NCI-H2196 (cell line): ENCODE measurements at regions not wholly inside any gene's neighbourhood (a gene's known extent, or its start where the extent isn't known, plus 50 kb on each side); places are given as distances from the start of the nearest gene placed in this dataset.
"Not testable (repeated sequence)": the region's sequence is repeated elsewhere in the genome, so short reads cannot be mapped to it uniquely, and the experiment has no call there.

Source experiments
- DNase-seq: peaks from one replicate; lab custom pipeline; 2025; ENCODE audit not compliant: unreplicated experiment; lab: John Stamatoyannopoulos, UW

DNA sequence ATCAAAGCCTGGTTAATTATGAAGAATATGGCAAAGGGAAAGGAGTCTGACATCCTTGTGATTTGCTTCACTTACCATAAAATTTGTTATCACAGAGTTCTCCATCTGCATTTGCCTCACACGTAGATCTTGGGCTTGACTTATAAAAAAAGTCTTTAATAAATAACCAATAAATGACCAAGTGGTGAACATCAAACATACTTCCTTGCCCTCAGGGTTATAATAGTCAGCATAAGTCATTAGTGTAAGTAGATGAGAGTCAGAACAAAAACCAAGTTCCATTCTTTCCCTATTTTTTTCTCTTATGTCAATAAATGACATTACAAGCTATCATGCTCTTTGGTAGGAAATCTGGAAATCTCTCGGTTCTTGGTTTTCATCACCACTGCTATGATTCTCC, 635.4 kb upstream of the ATXN7L3B start:
- DNase-seq = no peak

DNA sequence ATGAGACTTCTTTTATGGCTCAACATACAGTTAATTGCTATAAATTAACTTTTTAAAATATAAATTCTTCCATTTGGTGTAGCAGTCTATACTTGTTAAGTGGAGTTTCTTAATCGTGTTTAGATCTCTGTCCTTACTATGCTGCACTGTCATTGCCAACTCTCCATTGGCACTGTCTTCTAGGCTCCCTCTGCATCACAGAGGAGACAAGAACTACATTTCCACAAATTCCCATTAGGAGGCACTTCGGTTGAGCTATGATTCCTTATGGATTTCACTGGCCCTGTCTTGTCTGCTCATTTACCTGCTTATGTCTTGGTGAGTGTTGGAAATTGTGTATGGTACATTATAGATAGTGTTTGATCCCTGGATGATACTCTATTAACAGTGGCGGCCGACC, 630.9 kb upstream of the ATXN7L3B start:
- DNase-seq = no peak

DNA sequence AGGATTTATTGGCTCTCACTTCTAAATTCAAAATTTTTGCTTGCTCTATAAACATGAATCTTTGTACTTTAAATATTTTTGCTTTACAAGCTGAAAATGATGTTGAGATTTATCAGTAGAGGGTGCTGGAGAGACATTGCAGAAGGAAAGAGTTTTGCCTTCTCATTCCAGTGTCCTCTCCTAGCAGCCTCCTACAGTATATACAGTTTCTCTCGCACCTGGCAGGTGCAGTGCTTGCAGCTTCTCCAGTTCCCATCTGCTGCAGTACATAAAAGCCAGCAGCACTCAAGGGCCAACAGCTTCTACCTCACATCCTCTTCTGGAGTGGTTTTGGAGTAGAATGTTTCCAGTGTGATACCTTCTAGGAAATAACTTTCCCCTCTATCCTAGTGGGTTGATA, 601.8 kb upstream of the ATXN7L3B start:
- peak; percentile 13 for DNase-seq

DNA sequence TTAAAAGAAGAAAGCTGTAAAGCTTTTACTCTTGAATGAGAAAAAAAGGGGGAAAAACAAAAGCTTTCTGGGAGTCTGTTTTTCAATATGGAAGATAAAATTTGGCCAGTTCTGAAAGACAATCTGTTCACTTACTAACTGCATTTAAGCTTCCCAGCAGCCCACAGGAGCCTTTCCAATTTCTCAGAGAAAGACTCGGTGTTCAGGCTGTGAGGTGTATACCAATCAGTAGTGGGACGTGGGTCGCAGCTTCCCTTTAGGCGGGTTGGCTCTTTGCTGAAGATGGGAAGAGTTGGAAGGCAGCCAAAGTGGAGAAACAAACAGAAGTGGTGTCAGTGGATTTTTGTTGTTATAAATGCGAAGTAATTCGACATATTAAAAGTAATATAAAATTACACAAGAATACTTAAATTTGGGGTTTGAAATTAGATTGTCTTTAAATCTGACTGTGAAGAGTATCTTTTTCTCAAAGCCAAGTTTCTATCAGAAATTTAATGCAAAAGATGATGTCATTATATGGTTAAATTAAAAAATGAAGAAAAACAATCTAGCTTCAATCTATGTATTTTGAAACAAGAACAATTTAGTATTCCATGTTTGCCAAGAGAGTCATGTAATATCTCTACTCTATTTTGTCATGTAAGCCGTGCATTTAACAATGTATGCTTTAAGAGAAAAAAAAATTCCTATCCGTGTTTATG, 590.2 kb upstream of the ATXN7L3B start:
- no peak for DNase-seq

DNA sequence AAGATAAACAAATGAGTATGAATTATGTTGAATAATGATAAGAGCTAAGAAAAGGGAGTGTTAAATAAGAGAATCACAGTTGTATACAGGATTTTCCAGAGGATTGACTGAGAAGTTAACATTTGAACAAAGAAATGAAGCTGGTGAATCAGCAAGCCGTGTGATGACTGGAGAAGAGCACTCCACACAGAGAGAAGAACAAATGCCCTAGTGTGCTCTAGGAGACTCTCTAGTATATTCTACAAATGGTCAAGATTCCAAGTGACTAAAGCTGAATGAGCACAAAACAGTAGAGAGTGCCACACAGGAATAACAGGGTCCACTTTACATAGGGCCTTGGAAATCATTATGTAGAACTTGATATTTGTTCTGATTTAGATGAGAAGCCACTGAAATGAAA, 587.1 kb upstream of the ATXN7L3B start:
- DNase-seq = no peak

DNA sequence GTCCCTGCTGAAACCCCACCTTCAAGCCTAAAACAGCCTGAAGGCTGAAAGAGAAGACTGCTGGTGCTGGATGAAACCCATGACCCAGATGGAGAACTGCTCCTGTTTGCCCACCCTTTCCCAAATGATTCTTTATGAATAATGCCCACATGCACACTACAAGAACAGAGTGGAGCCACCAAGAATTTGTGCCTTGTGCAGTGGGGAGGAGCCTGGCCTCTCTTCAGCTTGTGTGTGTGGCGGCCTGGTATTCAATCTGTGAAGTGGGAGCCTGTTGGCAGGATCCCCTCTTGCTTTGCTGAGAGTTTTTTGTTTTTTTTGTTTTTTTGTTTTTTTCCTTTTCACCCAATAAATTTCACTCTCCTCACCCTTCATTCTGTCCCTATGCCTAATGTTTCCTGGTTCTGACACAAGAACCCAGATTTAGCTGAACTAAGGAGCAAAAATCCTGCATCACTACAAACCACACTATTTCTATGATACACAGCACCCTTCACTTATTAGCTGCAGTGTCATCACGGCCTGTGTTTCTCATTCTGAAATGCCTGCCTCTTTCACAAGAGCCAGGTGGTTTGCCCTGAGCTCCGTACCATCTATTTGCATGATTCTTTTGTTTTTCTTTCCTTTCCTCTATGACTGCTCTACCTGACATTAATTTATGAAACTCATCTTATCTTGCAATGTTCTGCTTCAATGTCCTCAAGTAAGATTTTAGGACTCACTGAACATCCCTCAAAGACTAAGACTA, 585.5 kb upstream of the ATXN7L3B start:
- no peak for DNase-seq

DNA sequence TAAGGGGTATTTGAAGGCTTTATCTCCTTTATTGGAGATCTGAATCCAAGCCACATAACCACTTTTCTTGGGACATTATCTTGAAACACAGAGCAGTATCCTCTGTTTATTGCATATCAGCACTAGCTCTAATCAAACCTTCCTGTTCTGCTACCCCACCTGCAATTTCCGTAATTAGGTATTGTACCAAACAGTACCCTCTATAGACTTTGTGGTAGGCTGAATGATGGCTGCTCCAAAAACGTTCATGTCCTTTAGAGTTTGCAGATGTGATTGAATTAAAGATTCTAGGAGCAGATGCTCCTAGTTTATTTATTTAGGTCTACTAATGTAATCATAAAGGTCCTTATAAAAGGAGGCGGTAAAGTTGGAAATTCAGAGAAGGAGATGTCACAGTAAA, 573.0 kb upstream of the ATXN7L3B start:
- DNase-seq = no peak

DNA sequence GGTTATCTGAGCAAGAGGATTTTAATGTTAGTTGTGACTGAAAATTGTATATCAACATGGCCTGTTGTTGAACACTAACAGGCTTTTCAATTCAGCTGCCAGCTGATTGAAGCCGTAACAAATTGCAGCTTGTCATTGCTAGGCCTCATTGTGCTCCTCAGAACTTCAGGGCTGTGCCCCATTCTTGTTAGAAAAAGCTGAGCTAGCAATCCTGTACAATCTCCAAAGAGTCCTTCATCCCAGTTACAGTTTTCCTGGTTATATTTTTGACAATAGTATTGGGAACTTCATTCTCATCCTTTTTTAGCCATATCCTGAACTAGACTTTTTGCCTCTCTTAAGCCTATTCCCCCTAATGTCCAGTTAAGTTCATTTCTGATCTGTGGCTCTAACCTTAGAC, 564.1 kb upstream of the ATXN7L3B start:
- DNase-seq = no peak

DNA sequence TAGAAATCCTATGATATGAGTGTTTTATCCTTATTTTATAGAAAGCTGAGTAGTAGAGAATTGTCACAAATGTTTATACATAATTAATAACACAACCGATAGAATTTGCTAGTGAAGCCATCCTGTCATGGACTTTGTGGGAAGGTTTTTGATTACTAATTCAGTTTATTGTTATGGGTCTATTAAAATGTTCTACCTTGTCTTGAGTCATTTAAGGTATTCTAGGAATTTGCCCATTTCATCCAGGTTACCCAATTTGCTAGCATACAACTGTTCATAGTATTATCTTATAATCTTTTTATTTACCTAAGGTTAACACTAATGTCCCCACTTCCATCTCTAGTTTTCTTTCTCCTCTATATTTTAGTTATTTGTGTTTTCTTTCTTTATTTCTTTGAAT, 553.1 kb upstream of the ATXN7L3B start:
- no peak for DNase-seq

DNA sequence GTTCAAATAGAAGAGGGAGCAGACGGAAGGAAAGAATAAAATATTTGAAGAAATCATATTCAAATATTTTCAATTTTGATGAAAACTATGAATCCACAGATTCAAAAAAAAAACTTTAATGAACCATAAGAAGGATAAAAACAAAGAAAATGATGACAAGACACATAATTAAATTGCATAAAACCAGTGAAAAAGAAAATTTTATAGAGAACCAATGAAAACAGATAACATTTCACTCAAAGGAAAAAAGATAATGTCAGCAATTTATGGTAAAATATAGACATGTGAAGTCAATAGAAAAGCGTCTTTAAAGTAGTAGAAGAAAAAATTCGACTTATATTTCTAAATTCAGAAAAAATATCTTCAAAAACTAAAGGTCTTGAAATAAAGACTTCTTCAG, 546.5 kb upstream of the ATXN7L3B start:
- no peak for DNase-seq

DNA sequence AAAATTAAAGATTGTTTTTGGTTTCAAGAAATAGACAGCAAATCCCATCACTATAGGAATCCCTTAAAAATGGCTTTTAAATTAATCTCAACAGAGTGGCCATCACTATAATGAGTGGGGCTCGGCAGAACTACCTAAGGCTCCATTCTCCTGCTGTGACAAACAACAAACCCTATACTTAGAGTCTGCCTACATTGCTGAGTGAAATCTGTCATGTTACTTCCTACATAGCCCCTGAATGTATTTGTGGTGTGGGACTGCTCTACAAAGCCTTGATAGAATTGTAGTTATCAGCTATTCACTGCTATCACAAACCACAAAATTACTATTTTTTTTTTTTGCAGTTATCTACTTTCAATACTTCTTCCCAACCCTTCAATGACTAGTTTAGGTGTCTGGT, 538.7 kb upstream of the ATXN7L3B start:
- no peak for DNase-seq

DNA sequence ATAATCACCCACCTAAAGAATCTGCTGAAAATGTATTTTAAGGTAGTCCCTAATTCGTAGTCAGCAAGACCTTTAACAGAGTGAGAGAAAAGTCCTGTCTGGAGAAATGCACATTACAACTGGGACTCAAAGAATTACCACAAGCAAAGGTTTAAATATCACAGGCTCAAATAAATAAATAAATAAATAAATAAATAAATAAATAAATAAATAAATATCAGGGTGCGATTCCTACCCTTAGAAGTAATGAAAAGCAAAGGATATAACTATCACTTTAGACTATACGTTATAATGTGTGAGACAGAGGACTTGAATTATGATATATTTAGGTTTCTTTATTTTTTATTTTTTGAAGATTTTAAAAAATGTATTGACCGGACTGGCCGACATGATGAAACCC, 522.5 kb upstream of the ATXN7L3B start:
- DNase-seq = no peak

DNA sequence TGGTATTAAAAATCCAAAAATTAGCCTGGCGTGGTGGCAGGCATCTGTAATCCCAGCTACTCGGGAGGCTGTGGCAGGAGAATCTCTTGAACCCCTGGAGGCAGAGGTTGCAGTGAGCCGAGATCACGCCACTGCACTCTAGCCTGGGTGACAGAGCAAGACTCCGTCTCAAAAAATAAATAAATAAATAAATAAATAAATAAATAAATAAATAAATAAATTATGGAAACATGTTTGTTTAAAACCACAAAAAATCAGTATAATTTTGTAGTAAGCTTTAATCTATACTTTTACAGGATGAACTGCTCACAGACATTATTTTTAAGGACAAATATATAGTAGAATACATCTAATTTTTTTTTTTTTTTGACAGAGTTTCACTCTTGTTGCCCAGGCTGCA, 521.3 kb upstream of the ATXN7L3B start:
- DNase-seq = not testable (repeated sequence)

DNA sequence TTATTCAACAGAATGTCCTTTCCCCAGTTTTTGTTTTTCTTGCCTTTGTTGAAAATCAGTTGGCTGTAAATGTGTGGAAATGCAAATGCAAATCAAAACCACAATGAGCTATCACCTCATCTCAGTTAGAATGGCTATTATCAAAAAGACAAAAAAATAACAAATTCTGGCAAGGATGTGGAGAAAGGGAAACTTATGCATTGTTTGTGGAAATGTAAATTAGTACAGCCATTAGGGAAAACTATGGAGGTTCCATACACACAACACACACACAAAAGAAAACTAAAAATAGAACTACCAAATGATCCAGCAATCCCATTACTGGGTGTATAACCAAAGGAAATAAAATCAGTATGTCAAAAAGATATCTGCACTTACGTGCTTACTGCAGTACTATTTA, 518.8 kb upstream of the ATXN7L3B start:
- DNase-seq = no peak

DNA sequence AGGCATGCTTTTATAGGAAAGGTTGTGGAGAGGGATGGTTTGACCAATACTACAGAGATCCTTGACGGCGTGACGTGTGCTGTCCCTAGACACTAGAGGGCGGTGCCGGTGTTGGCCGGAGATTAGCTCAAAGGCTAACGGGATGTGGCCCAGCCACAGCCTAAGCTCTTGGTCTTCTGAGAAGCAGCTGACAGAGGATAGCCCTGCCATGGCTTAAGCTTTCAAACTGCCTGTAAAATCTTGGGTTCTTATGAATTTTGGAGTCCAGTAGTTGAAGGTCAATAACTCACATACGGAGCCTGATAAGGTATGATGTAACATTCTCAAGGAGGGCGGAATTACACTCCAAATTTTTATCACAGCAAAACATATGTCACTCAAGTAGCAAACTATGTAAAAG, 515.7 kb upstream of the ATXN7L3B start:
- peak; percentile 30 for DNase-seq

DNA sequence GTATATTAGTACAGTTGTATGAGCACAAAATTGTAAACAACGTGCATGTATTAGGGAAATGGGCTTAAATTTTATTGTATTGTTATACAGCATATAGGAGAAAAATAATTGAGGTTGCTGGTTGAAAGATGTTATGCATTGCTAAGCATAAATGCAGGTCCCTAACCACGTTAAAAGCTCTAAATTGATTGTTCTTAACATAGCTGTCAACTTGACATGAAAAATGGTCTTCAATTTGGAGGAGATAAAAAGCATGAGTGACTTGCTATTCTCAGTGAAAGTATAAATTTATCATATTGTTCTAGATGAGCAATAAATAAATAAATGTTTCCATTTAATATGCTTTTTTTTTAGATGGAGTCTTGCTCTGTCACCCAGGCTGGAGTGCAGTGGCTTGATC, 506.6 kb upstream of the ATXN7L3B start:
- DNase-seq = no peak

DNA sequence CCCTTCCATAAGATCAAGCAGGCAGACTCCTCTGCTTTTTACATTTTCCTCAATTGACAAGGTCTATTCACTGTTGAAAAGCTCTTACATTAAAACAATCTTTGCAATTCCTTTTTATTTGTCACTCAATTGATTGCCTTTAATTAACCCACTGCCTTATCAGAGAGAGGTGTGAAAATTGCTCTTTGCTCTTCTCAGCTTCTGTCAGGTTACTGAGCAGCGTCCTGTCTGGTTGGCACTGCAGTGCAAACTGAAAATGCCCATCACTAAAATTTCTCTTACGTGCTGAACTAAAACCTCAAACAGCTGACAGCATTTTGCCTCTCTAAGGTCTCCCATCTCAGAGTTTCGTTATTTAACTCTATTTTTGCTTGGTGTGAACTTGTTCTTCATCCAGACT, 504.1 kb upstream of the ATXN7L3B start:
- no peak for DNase-seq

DNA sequence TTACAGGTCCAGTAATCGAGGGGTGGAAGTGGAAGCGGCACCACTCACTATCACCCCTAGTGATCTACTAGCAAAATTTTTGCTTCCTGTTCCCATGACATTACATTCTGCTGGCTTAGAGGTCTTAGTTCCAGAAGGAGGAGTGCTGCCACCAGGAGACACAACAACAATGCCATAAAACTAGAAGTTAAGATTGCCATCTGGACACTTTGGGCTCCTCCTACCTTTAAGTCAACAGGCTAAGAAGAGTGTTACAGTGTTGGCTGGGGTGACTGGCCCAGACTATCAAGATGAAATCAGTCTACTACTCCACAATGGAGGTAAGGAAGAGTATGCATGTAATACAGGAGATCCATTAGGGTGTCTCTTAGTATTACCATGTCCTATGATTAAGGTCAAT, 498.5 kb upstream of the ATXN7L3B start:
- not testable (repeated sequence) for DNase-seq

DNA sequence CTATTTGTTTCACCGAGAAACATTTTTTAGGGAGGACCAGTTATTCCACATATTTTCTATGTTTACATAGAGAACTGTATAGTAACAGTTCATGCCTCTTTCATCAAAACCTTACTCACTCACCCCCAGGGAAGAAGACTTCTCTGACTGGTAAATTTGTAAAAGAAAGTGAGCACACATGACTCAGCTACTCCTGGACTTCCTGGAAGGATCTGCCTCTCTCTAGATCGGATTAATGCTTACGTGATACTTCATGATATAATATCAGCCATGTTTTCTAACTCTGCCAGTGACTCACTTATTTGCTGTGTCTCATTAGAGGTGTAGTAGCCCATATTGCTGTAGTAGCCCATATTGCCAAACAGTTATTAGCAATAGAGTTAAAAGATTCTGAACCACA, 494.3 kb upstream of the ATXN7L3B start:
- DNase-seq = no peak

DNA sequence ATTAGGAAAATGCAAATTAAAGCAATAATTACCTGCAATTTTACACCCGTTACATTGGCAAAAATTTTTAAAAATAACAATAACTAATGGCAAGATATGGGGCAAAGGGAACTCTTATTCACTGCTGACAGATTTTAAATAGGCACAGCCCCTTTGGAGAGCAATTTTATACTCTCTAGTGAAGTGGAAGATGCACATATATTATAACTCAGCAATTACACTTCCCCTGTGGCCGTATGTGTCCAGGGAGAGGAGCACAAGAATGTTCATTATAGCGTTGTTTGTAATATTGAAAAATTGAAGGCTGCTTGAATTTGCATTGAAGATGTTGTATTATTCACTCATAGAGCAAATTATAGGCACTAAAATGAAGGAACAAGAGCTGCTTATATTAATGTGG, 488.3 kb upstream of the ATXN7L3B start:
- DNase-seq = no peak

DNA sequence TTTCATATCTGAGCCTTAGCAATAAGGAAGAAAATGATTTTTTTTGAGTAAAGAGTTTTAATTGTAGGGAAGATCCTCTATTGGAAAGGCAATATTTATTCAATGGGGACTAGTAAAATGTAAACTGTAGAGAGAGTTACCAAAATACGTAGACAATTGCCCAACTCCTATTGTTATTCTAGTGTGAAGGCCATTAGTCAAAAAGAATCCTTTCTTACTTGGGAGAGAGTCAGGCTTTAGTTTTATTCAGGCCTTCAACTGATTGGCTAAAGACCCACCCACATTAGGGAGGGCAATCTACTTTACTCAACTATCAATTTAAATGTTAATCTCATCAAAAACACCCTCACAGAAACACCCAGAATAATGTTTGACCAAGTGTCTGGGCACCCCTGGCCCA, 485.8 kb upstream of the ATXN7L3B start:
- no peak for DNase-seq

DNA sequence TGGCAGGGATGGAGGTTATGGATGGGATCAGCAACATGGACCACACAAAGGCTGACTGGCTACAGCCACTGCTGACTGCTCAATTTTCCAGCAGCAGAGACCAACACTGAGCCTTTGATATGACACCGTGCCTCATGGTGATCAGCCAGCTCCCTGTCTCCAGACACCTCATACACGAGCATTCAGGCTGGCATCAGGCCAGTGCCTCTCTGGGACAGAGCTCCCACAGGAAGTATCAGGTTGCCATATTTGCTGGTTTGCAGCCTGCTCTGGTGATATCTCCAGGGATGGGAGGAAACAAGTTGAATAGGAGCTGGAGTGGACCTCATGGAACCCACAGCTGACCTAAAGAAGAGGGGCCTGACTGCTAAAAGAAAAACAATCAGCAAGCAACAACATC, 471.2 kb upstream of the ATXN7L3B start:
- DNase-seq = no peak

DNA sequence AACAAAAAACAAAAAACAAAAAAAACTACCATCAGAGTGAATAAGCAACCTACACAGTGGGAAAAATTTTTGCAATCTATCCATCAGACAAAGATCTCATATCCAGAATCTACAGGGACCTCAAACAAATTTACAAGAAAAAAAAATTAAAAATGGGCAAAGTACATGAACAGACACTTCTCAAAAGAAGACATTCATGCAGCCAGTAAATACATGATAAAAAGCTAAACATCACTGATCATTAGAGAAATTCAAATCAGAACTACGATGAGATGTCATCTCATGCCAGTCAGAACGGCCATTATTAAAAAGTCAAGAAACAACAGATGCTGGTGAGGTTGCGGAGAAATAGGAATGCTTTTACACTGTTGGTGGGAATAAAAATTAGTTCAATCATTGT, 466.5 kb upstream of the ATXN7L3B start:
- DNase-seq = no peak
